ENCODE measurements at regions not wholly inside any gene's neighbourhood (a gene's known extent, or its start where the extent isn't known, plus 50 kb on each side); places are given as distances from the start of the nearest gene placed in this dataset.
A peak's percentile ranks its signal among the peaks of the same experiment; 100 is the strongest.

- DNase-seq (ENCODE audit: low read depth in 4 of 4, low spot score in 1 of 4), result no peak
Observed at GRCh38 chr1:233516732-233517131, 97.2 kb upstream of the KCNK1 start.

- peak in 1 of 4 experiments; percentile 11 for DNase-seq (ENCODE audit: low read depth in 4 of 4, low spot score in 1 of 4)
Observed at GRCh38 chr1:233518344-233518743, 95.6 kb upstream of the KCNK1 start.

GRCh38 chr1:233520261-233521191, 93.4 kb upstream of the KCNK1 start:
- no peak for DNase-seq (ENCODE audit: low read depth in 4 of 4, low spot score in 1 of 4)

GRCh38 chr1:233523047-233523446, 90.9 kb upstream of the KCNK1 start:
- DNase-seq (ENCODE audit: low read depth in 4 of 4, low spot score in 1 of 4), result no peak

GRCh38 chr1:233527818-233528217, 86.1 kb upstream of the KCNK1 start:
- DNase-seq (ENCODE audit: low read depth in 4 of 4, low spot score in 1 of 4), result no peak

- DNase-seq (ENCODE audit: low read depth in 4 of 4, low spot score in 1 of 4), result no peak
Observed at GRCh38 chr1:233530665-233531386, 83.1 kb upstream of the KCNK1 start.

GRCh38 chr1:233540816-233541215, 73.1 kb upstream of the KCNK1 start:
- DNase-seq (ENCODE audit: low read depth in 4 of 4, low spot score in 1 of 4), result no peak

GRCh38 chr1:233543338-233544255, 70.3 kb upstream of the KCNK1 start:
- DNase-seq (ENCODE audit: low read depth in 4 of 4, low spot score in 1 of 4), result no peak

- DNase-seq (ENCODE audit: low read depth in 4 of 4, low spot score in 1 of 4), result no peak
Observed at GRCh38 chr1:233544304-233544703, 69.6 kb upstream of the KCNK1 start.

- no peak for DNase-seq (ENCODE audit: low read depth in 4 of 4, low spot score in 1 of 4)
Observed at GRCh38 chr1:233547726-233548125, 66.2 kb upstream of the KCNK1 start.

- no peak for DNase-seq (ENCODE audit: low read depth in 4 of 4, low spot score in 1 of 4)
Observed at GRCh38 chr1:233549404-233549803, 64.5 kb upstream of the KCNK1 start.

- DNase-seq (ENCODE audit: low read depth in 4 of 4, low spot score in 1 of 4), result no peak
Observed at GRCh38 chr1:233549917-233550316, 64.0 kb upstream of the KCNK1 start.

GRCh38 chr1:233554037-233554436, 59.9 kb upstream of the KCNK1 start:
- DNase-seq (ENCODE audit: low read depth in 4 of 4, low spot score in 1 of 4), result no peak

- no peak for DNase-seq (ENCODE audit: low read depth in 4 of 4, low spot score in 1 of 4)
Observed at GRCh38 chr1:233561708-233562426, 52.0 kb upstream of the KCNK1 start.
